ENCODE measurements at regions not wholly inside any gene's neighbourhood (a gene's known extent, or its start where the extent isn't known, plus 50 kb on each side); places are given as distances from the start of the nearest gene placed in this dataset.

DNA sequence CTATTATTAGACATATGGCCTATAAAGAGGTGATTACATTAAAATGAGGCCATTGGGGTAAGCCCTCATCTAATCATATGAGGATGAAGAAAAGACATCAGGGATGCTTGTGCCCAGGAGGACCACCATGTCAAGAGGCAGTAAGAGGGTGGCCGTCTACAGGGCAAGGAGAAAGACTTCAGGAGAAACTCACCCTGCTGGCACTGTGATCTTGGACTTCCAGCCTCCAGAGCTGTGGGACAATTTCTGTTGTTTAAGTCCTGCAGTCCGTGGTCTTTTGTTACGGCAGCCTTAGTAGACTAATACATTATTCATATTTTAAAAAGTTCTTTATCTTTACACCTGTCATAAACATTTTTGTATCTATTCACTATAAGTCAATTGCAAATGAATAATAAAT is 290.0 kb downstream of the PRL start:
- TF ChIP-seq, protein P1, sequence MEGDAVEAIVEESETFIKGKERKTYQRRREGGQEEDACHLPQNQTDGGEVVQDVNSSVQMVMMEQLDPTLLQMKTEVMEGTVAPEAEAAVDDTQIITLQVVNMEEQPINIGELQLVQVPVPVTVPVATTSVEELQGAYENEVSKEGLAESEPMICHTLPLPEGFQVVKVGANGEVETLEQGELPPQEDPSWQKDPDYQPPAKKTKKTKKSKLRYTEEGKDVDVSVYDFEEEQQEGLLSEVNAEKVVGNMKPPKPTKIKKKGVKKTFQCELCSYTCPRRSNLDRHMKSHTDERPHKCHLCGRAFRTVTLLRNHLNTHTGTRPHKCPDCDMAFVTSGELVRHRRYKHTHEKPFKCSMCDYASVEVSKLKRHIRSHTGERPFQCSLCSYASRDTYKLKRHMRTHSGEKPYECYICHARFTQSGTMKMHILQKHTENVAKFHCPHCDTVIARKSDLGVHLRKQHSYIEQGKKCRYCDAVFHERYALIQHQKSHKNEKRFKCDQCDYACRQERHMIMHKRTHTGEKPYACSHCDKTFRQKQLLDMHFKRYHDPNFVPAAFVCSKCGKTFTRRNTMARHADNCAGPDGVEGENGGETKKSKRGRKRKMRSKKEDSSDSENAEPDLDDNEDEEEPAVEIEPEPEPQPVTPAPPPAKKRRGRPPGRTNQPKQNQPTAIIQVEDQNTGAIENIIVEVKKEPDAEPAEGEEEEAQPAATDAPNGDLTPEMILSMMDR (conservative IDR thresholded peaks at IDR 0.05; ENCODE audit: low read depth, low read length), result no peak
- no peak for DNase-seq (ENCODE audit: low read depth)

DNA sequence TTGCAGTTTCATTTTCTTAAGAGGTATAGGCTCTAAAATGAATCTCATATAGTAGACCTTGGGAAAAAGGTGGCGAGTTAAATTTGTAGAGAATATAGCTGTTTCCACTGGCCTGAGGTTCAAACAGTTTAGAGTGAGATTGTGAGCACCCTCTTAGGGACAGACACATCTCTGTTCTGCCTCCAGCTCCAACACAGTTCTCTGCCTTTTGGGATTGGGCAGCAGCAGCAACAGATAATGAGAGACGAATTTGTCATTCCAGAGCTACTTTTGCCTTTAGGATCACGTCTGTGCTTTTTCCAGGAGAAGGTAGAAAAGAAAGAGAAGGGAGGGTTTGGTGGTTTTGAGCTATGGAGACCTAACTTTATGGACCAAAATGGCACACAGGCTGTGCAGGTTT is 289.4 kb downstream of the PRL start:
- no peak for DNase-seq (ENCODE audit: low read depth)
- TF ChIP-seq, protein P1 (conservative IDR thresholded peaks at IDR 0.05; ENCODE audit: low read depth, low read length), result no peak
- no peak overlapping the region for H3K4me3 ChIP-seq (ENCODE audit: low read depth, low read length)

More for the DNA sequence above, 290.0 kb downstream of the PRL start:
- H3K4me3 ChIP-seq (ENCODE audit: low read depth, low read length), result no peak overlapping the region

DNA sequence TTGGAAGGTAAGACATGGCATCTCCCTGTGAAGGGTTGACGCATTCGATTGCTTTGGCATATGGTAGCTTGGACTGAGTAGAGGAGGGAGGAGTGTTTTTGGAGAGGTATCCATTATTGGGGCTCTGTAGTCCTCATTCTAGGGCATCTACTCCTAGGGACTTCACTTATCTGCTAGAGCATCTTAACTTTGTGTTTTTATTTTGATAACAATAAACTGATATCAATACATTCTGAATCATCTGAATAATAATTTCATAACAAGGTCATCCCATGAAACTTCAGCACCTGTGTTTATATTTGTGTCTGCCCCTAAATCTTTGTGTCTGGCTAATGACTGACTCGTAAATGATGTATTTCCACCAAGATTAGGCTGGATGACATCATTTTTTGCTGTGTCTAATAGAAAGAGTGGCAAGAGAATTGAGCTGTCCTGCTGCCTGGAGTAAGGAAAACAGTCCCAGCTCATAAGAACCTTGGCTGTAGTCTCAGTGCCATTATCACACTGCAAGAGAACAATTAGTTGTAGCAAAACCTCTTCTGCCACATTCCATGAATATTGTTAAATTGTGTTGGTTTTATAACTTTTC is 288.5 kb downstream of the PRL start:
- H3K4me3 ChIP-seq (ENCODE audit: low read depth, low read length), result no peak overlapping the region
- DNase-seq (ENCODE audit: low read depth), result no peak
- TF ChIP-seq, protein P1 (conservative IDR thresholded peaks at IDR 0.05; ENCODE audit: low read depth, low read length), result no peak

DNA sequence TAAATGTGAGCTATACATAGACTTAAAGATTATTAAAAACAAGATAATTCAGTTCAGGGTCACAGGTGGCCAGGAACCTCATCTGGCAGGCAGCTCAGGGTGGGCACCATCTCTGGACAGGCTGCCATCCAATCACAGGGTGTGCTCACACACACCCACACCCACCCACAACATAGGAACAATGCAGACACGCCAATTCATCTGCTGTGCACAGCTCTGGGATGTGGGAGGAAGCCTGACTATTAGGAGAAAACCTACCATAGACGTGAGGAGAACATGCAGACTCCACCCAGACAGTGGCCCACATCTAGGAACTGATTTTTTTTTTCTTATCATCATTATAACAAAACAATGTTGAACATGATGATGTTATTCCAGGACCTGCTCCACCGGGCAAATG is 286.7 kb downstream of the PRL start:
- TF ChIP-seq, protein P1 (conservative IDR thresholded peaks at IDR 0.05; ENCODE audit: low read depth, low read length), result no peak
- no peak overlapping the region for H3K4me3 ChIP-seq (ENCODE audit: low read depth, low read length)
- no peak for DNase-seq (ENCODE audit: low read depth)

DNA sequence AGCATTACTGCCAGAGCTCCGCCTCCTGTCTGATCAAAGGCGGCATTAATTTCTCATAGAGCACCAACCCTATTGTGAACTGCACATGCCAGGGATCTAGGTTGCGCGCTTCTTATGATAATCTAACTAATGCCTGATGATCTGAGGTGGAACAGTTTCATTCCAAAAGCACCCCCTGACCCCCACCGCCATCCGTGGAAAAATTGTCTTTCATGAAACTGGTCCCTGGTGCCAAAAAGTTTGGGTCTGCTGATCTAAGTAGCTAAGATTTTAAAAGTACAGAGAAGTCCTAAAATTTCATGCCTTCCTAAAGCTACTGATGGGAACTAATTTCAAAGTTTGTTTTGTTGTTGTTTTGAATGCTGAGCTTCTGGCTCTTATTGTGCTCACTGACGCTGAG is 281.6 kb downstream of the PRL start:
- no peak for DNase-seq (ENCODE audit: low read depth)
- no peak overlapping the region for H3K4me3 ChIP-seq (ENCODE audit: low read depth, low read length)
- TF ChIP-seq, protein P1 (conservative IDR thresholded peaks at IDR 0.05; ENCODE audit: low read depth, low read length), result no peak

DNA sequence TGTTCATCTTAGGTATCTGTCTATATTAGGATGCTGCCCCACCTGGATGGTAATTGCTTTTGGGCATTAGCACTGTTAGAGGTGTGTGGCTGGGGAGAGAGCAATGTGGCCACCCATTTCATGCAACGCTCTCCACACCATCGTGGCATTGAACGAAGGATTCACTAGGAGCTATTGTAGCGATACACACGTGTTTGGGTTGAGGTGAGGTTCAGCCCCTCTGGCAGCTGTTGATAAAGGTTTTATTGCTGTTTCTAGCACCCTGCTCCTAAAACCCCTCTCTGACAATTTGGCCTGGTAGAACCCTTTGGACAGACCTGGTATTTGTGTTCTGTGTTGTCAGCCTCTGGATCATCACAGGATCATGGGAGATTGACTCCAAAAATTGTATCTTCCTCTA is 280.9 kb downstream of the PRL start:
- TF ChIP-seq, protein P1 (conservative IDR thresholded peaks at IDR 0.05; ENCODE audit: low read depth, low read length), result no peak
- DNase-seq (ENCODE audit: low read depth), result no peak
- no peak overlapping the region for H3K4me3 ChIP-seq (ENCODE audit: low read depth, low read length)

DNA sequence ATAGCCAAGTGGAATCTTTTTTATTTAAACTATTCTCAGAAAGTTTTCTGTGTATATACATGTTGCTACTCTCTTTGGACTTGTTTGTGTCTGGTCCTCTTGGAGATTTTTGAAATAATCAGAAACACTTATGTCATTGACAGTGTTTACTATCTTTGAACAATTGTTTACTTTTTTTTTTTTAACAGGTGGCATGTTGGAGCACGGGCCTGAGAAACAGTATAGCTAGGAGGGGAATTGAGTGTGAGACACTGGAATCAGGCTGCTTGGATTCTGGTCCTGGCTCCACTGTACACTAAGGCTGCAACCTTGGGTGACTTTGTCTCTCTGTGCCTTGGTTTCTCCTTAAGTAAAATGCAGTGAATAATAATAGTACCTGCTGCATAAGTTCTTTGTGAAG is 279.6 kb downstream of the PRL start:
- DNase-seq (ENCODE audit: low read depth), result no peak
- TF ChIP-seq, protein P1 (conservative IDR thresholded peaks at IDR 0.05; ENCODE audit: low read depth, low read length), result no peak
- H3K4me3 ChIP-seq (ENCODE audit: low read depth, low read length), result no peak overlapping the region
